Endothelial cell of umbilical vein (primary cell): ENCODE measurements at regions not wholly inside any gene's neighbourhood (a gene's known extent, or its start where the extent isn't known, plus 50 kb on each side); places are given as distances from the start of the nearest gene placed in this dataset.

Experiments
- BruUV-seq: library from RNA; stranded (reverse); fragments of 400-500 nt; replicated peaks from 2 replicates; lab custom pipeline; 2021; lab: Mats Ljungman, UMichigan
- CTCF ChIA-PET: fragments of 300-600, 350-600 bp; sonication (Branson Sonifier 250); formaldehyde crosslinking; loops from one replicate; lab custom pipeline; 2021; ENCODE audit warnings: antibody characterized with exemption, inconsistent platforms; lab: Charles Lee
- POLR2A ChIA-PET: fragments of 300-600, 350-600 bp; sonication (Branson Sonifier 250); formaldehyde crosslinking; loops from one replicate; lab custom pipeline; 2021; ENCODE audit warnings: antibody characterized with exemption, inconsistent platforms; lab: Charles Lee
- DNase-seq: peaks from one replicate; pipeline ENCODE4 v3.0.0-alpha.2; 2011; ENCODE audit warnings: low read depth, low spot score
- FAIRE-seq: peaks from 2 replicates; lab custom pipeline; 2011; peaks lifted over from hg19 to GRCh38; lab: Jason Lieb, UNC
- H2AFZ ChIP-seq: 2 replicates; pipeline ENCODE4 v1.6.0; 2012; ENCODE audit warnings: low read depth, low read length, control low read depth, inconsistent platforms
- H3K27ac ChIP-seq: 2 replicates; pipeline ENCODE4 v1.5.1; 2011; ENCODE audit warnings: low read depth, mild to moderate bottlenecking, control low read depth, low read length, moderate library complexity; ENCODE audit not compliant: insufficient read depth
- H3K27me3 ChIP-seq, 2 experiments: 2 replicates each; pipeline versions ENCODE4 v1.6.0 to v1.6.1; 2011; ENCODE audit warnings: low read length in 2 of 2, mixed read lengths in 1 of 2; ENCODE audit not compliant: control insufficient read depth in 2 of 2, insufficient read depth in 2 of 2
- H3K36me3 ChIP-seq, 2 experiments: 2 replicates in 1 of 2; 3 replicates in 1 of 2; pipeline ENCODE4 v1.5.1; 2011; ENCODE audit warnings: low read length in 2 of 2, mild to moderate bottlenecking in 1 of 2, moderate library complexity in 1 of 2; ENCODE audit not compliant: control insufficient read depth in 2 of 2, insufficient read depth in 2 of 2; ENCODE audit errors: extremely low read depth in 1 of 2
- H3K4me1 ChIP-seq: 3 replicates; pipeline ENCODE4 v1.5.1; 2011; ENCODE audit warnings: mild to moderate bottlenecking, low read length; ENCODE audit not compliant: control insufficient read depth, insufficient read depth; ENCODE audit errors: extremely low read depth
- H3K4me2 ChIP-seq: 2 replicates; pipeline ENCODE4 v1.6.1; 2011; ENCODE audit warnings: low read length, control low read depth, mixed read lengths; ENCODE audit not compliant: insufficient read depth
- H3K4me3 ChIP-seq, 3 experiments: fragments of 200-600 bp in 1 of 3; sonication (generic), shearing (Covaris generic) in 1 of 3; replicated peaks in 1 of 3; 2 replicates each; pipeline ENCODE4 v1.5.1; 2011 to 2016; ENCODE audit warnings: control low read depth in 3 of 3, low read length in 3 of 3, mild to moderate bottlenecking in 2 of 3, inconsistent platforms in 1 of 3, low read depth in 1 of 3, moderate library complexity in 1 of 3; ENCODE audit not compliant: insufficient read depth in 1 of 3
- H3K79me2 ChIP-seq: 2 replicates; pipeline ENCODE4 v1.6.0; 2012; ENCODE audit warnings: low read length, inconsistent platforms; ENCODE audit not compliant: control insufficient read depth, insufficient read depth
- H3K9ac ChIP-seq: replicated peaks from 2 replicates; pipeline ENCODE3; 2011; ENCODE audit warnings: low read length, control low read depth; ENCODE audit not compliant: insufficient read depth; ENCODE audit errors: extremely low read depth
- H3K9me1 ChIP-seq: replicated peaks from 3 replicates; pipeline ENCODE4 v1.6.0; 2011; ENCODE audit warnings: mild to moderate bottlenecking, low read length; ENCODE audit not compliant: control insufficient read depth, insufficient read depth; ENCODE audit errors: extremely low read depth
- H3K9me3 ChIP-seq: replicated peaks from 2 replicates; pipeline ENCODE4 v1.5.1; 2012; ENCODE audit warnings: low read length, inconsistent platforms; ENCODE audit not compliant: control insufficient read depth, insufficient read depth
- H4K20me1 ChIP-seq: replicated peaks from 2 replicates; pipeline ENCODE3; 2011; ENCODE audit warnings: mild to moderate bottlenecking, low read length; ENCODE audit not compliant: control insufficient read depth, insufficient read depth; ENCODE audit errors: extremely low read depth
- CTCF ChIP-seq, 2 donors: IDR thresholded peaks; 1 replicate in 1 of 2; 2 replicates in 1 of 2; pipeline ENCODE4 v1.5.1; 2011; ENCODE audit warnings: low read length in 2 of 2, mild to moderate bottlenecking in 2 of 2, moderate library complexity in 2 of 2, control low read depth in 1 of 2, inconsistent platforms in 1 of 2, low read depth in 1 of 2; ENCODE audit not compliant: insufficient read depth in 1 of 2; ENCODE audit errors: extremely low read depth in 1 of 2
- EZH2 ChIP-seq: IDR thresholded peaks from 2 replicates; pipeline ENCODE4 v1.6.1; 2012; ENCODE audit warnings: borderline replicate concordance, low read depth, mild to moderate bottlenecking, moderate library complexity, low read length, inconsistent platforms; ENCODE audit not compliant: severe bottlenecking
- FOS ChIP-seq: IDR thresholded peaks from 2 replicates; pipeline ENCODE4 v1.6.1; 2011; ENCODE audit warnings: mild to moderate bottlenecking, low read length, moderate library complexity, borderline replicate concordance; ENCODE audit not compliant: insufficient read depth
- GATA2 ChIP-seq: IDR thresholded peaks from 2 replicates; pipeline ENCODE4 v1.7.0; 2011; ENCODE audit warnings: low read depth, mild to moderate bottlenecking, moderate library complexity, mixed read lengths, low read length; ENCODE audit not compliant: insufficient read length, insufficient read depth
- JUN ChIP-seq: IDR thresholded peaks from 2 replicates; pipeline ENCODE4 v1.6.1; 2011; ENCODE audit warnings: borderline replicate concordance, low read depth; ENCODE audit not compliant: insufficient read length, insufficient read depth
- MAX ChIP-seq: IDR thresholded peaks from 2 replicates; pipeline ENCODE4 v1.6.1; 2011; ENCODE audit not compliant: insufficient read depth, insufficient read length
- MYC ChIP-seq: IDR thresholded peaks from one replicate; pipeline ENCODE4 v1.6.1; 2011; ENCODE audit warnings: mild to moderate bottlenecking, low read depth, low read length
- POLR2A ChIP-seq: IDR thresholded peaks from 2 replicates; pipeline ENCODE4 v1.6.1; 2012; ENCODE audit warnings: low read depth, mild to moderate bottlenecking, control low read depth, low read length
- POLR2AphosphoS5 ChIP-seq: IDR thresholded peaks from 2 replicates; pipeline ENCODE4 v1.6.1; 2012; ENCODE audit warnings: low read depth, mild to moderate bottlenecking, control low read depth, low read length, moderate library complexity; ENCODE audit not compliant: insufficient read depth
- dilution Hi-C: fragments of 300-500 bp; cut with MboI; formaldehyde crosslinking; loops from one replicate; pipeline ENCODE4 v1.15.0; 2019; ENCODE audit warnings: low sequenced_read_pairs; ENCODE audit not compliant: extremely low pct_ligation_motif_present
- intact Hi-C: fragments of 100-400 bp; cut with micrococcal nuclease; formaldehyde crosslinking; loops from one replicate; pipeline ENCODE4 v1.10.0; 2022

- no peak for DNase-seq
- H3K9ac ChIP-seq, result no peak overlapping the region
- dilution Hi-C loops (no loop called here), intact Hi-C loops (loop anchor here (2.0 kb wide), 1 partner anchor 15 kb away; no protein-coding TSS in a partner anchor)
- H3K9me1 ChIP-seq, result no peaks in the 10 kb centered on the region
- H3K79me2 ChIP-seq, result no peaks in the 10 kb centered on the region
- H4K20me1 ChIP-seq, result no peaks in the 10 kb centered on the region
- no peaks in the 10 kb centered on the region for H3K36me3 ChIP-seq
- FAIRE-seq, result no peak
- no TSS peak for BruUV-seq
- H3K27ac ChIP-seq, result no peak overlapping the region
- POLR2A ChIA-PET, result no interaction called here
- H3K4me1 ChIP-seq, result no peaks in the 10 kb centered on the region
- CTCF ChIA-PET, result interaction anchor here (1.6 kb wide), 1 partner anchor 11 kb away, joined by 8 read pairs; no protein-coding TSS in a partner anchor
- no peaks in the 10 kb centered on the region for H3K9me3 ChIP-seq
- H3K27me3 ChIP-seq, result no peaks in the 10 kb centered on the region
- no peak overlapping the region for H3K4me2 ChIP-seq
- TF ChIP-seq FOS (no peak), GATA2 (no peak), MYC (no peak), CTCF (IDR thresholded peaks at IDR 0.05; ENCODE audit: extremely low read depth in 1 of 2, insufficient read depth in 1 of 2, low read depth in 1 of 2, low read length in 2 of 2) (no peak), JUN (no peak), EZH2 (no peak), MAX (no peak), POLR2A (no peak), POLR2AphosphoS5 (no peak)
- no peak overlapping the region for H2AFZ ChIP-seq
- H3K4me3 ChIP-seq, result no peak overlapping the region
Observed at GRCh38 chr3:144033863-144034262, 62.2 kb downstream of the DIPK2A start.
